Keratinocyte (primary cell): ENCODE measurements at regions not wholly inside any gene's neighbourhood (a gene's known extent, or its start where the extent isn't known, plus 50 kb on each side); places are given as distances from the start of the nearest gene placed in this dataset.

Experiments
- DNase-seq: peaks from one replicate; pipeline ENCODE4 v3.0.0-alpha.2; 2011; ENCODE audit warnings: low read depth, missing footprints, low spot score
- FAIRE-seq: peaks from 2 replicates; lab custom pipeline; 2011; peaks lifted over from hg19 to GRCh38; lab: Jason Lieb, UNC
- H2AFZ ChIP-seq: 2 replicates; pipeline ENCODE4 v1.6.0; 2012; ENCODE audit warnings: low read length, control low read depth, inconsistent platforms; ENCODE audit not compliant: control insufficient read depth
- H3K27ac ChIP-seq: 2 replicates; pipeline ENCODE4 v1.5.1; 2011; ENCODE audit warnings: low read length; ENCODE audit not compliant: control insufficient read depth, insufficient read depth
- H3K27me3 ChIP-seq: 3 replicates; pipeline ENCODE4 v1.6.0; 2011; ENCODE audit warnings: low read length; ENCODE audit not compliant: control insufficient read depth, insufficient read depth; ENCODE audit errors: extremely low read depth
- H3K36me3 ChIP-seq, 2 experiments: 2 replicates in 1 of 2; 3 replicates in 1 of 2; pipeline ENCODE4 v1.5.1; 2011; ENCODE audit warnings: low read length in 2 of 2, mild to moderate bottlenecking in 1 of 2; ENCODE audit not compliant: control insufficient read depth in 2 of 2, insufficient read depth in 2 of 2; ENCODE audit errors: extremely low read depth in 1 of 2
- H3K4me1 ChIP-seq: 3 replicates; pipeline ENCODE4 v1.5.1; 2011; ENCODE audit warnings: low read length; ENCODE audit not compliant: control insufficient read depth, insufficient read depth; ENCODE audit errors: extremely low read depth
- H3K4me2 ChIP-seq: 3 replicates; pipeline ENCODE4 v1.6.0; 2011; ENCODE audit warnings: low read depth, low read length; ENCODE audit not compliant: control insufficient read depth, insufficient read depth; ENCODE audit errors: extremely low read depth
- H3K4me3 ChIP-seq, 3 experiments: fragments of 200-600 bp in 1 of 3; sonication (generic) in 1 of 3; 2 replicates in 2 of 3; 3 replicates in 1 of 3; pipeline ENCODE4 v1.5.1; 2011 to 2016; ENCODE audit warnings: low read length in 3 of 3, mild to moderate bottlenecking in 3 of 3, control low read depth in 2 of 3, inconsistent platforms in 1 of 3, low read depth in 1 of 3, mixed read lengths in 1 of 3, mixed run types in 1 of 3, moderate library complexity in 1 of 3; ENCODE audit not compliant: control insufficient read depth in 2 of 3, insufficient read depth in 2 of 3; ENCODE audit errors: extremely low read depth in 1 of 3
- H3K79me2 ChIP-seq: 2 replicates; pipeline ENCODE4 v1.6.0; 2012; ENCODE audit warnings: low read length; ENCODE audit not compliant: control insufficient read depth, insufficient read depth
- H3K9ac ChIP-seq: 3 replicates; pipeline ENCODE4 v1.6.0; 2011; ENCODE audit warnings: low read length; ENCODE audit not compliant: control insufficient read depth, insufficient read depth; ENCODE audit errors: extremely low read depth
- H3K9me1 ChIP-seq: 3 replicates; pipeline ENCODE4 v1.6.0; 2011; ENCODE audit warnings: low read length; ENCODE audit not compliant: control insufficient read depth, insufficient read depth; ENCODE audit errors: extremely low read depth
- H3K9me3 ChIP-seq: 2 replicates; pipeline ENCODE4 v1.5.1; 2012; ENCODE audit warnings: low read depth, low read length; ENCODE audit not compliant: control insufficient read depth
- H4K20me1 ChIP-seq: 3 replicates; pipeline ENCODE4 v1.6.0; 2011; ENCODE audit warnings: low read length; ENCODE audit not compliant: control insufficient read depth, insufficient read depth; ENCODE audit errors: extremely low read depth
- CTCF ChIP-seq, 3 experiments: IDR thresholded peaks in 1 of 3; conservative IDR thresholded peaks in 1 of 3; optimal IDR thresholded peaks in 1 of 3; 2 replicates in 2 of 3; 3 replicates in 1 of 3; pipeline versions ENCODE3 to v1.5.1; 2011; ENCODE audit warnings: low read length in 3 of 3, mild to moderate bottlenecking in 3 of 3, moderate library complexity in 2 of 3, control low read depth in 1 of 3, inconsistent platforms in 1 of 3; ENCODE audit not compliant: insufficient read depth in 2 of 3; ENCODE audit errors: extremely low read depth in 1 of 3
- EZH2 ChIP-seq: IDR thresholded peaks from one replicate; pipeline ENCODE4 v1.6.1; 2012; ENCODE audit warnings: inconsistent platforms, mild to moderate bottlenecking, low read length, moderate library complexity
- dilution Hi-C: fragments of 300-500 bp; cut with MboI; formaldehyde crosslinking; loops from one replicate; pipeline ENCODE4 v1.7.0; 2020; ENCODE audit warnings: low sequenced_read_pairs; ENCODE audit not compliant: extremely low pct_ligation_motif_present

- Histone ChIP-seq H4K20me1 (no peaks in the 10 kb centered on the region), H3K9me3 (peaks cover 4% of the 10 kb centered on the region), H3K4me2 (no peak overlapping the region), H3K4me1 (no peaks in the 10 kb centered on the region), H3K27ac (no peak overlapping the region), H3K9me1 (no peaks in the 10 kb centered on the region), H3K27me3 (no peaks in the 10 kb centered on the region), H3K36me3 (no peaks in the 10 kb centered on the region), H3K9ac (no peak overlapping the region), H3K79me2 (no peaks in the 10 kb centered on the region), H3K4me3 (no peak overlapping the region), H2AFZ (no peak overlapping the region)
- no peak for DNase-seq
- FAIRE-seq = no peak
- dilution Hi-C loops = no loop called here
- TF ChIP-seq EZH2 (no peak), CTCF (optimal IDR thresholded peaks at IDR 0.05 in 1 of 3, IDR thresholded peaks at IDR 0.05 in 1 of 3, conservative IDR thresholded peaks at IDR 0.05 in 1 of 3; ENCODE audit: extremely low read depth in 1 of 3, insufficient read depth in 2 of 3, low read length in 3 of 3) (no peak)
Measured at GRCh38 chr2:608711-609110, 68.5 kb downstream of the TMEM18 start.

- DNase-seq (no peak), FAIRE-seq (no peak)
- Histone ChIP-seq H3K9me1 (no peaks in the 10 kb centered on the region), H3K4me1 (no peaks in the 10 kb centered on the region), H3K9ac (no peak overlapping the region), H2AFZ (no peak overlapping the region), H4K20me1 (no peaks in the 10 kb centered on the region), H3K27ac (no peak overlapping the region), H3K9me3 (peaks cover 4% of the 10 kb centered on the region), H3K4me2 (no peak overlapping the region), H3K79me2 (no peaks in the 10 kb centered on the region), H3K27me3 (no peaks in the 10 kb centered on the region), H3K4me3 (no peak overlapping the region), H3K36me3 (no peaks in the 10 kb centered on the region)
- dilution Hi-C loops = no loop called here
- TF ChIP-seq EZH2 (no peak), CTCF (optimal IDR thresholded peaks at IDR 0.05 in 1 of 3, IDR thresholded peaks at IDR 0.05 in 1 of 3, conservative IDR thresholded peaks at IDR 0.05 in 1 of 3; ENCODE audit: extremely low read depth in 1 of 3, insufficient read depth in 2 of 3, low read length in 3 of 3) (no peak)
Measured at GRCh38 chr2:608297-608696, 68.9 kb downstream of the TMEM18 start.
